ENCODE measurements at regions not wholly inside any gene's neighbourhood (a gene's known extent, or its start where the extent isn't known, plus 50 kb on each side); places are given as distances from the start of the nearest gene placed in this dataset.

DNA sequence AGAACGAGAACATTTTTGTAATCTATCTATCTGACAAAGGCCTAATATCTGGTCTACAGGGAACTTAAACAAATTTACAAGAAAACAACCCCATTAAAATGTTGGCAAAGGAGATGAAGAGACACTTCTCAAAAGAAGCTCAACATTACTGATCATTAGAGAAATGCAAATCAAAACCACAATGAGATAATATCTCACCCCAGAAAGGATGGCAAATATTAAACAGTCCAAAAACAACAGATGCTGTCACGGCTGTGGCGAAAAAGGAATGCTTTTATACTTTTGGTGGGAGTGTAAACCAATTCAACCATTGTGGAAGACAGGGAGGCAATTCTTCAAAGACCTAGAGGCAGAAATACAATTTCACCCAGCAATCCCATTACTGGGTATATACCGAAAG, 2284.8 kb downstream of the ARAP2 start:
- Histone ChIP-seq H3K4me3 (no peak overlapping the region), H3K27me3 (no peaks in the 10 kb centered on the region), H3K36me3 (replicated peaks in 1 of 2) (no peaks in the 10 kb centered on the region), H3K27ac (no peak overlapping the region), H3K4me1 (replicated peaks in 1 of 2) (no peaks in the 10 kb centered on the region), H3K9me3 (replicated peaks in 1 of 3) (peaks cover 0 to under 1% (median 0%) of the 10 kb centered on the region in 3 donors)
- TF ChIP-seq POLR2A (IDR thresholded peaks at IDR 0.05): no peak
- TF ChIP-seq CTCF (IDR thresholded peaks at IDR 0.05): no peak
- intact Hi-C loops (cut with DNase I): no loop called here
- WGBS, 4 donors: 51 to 65% (median 58%) methylated on average over 4 of the region's 4 CpGs
- no peak for DNase-seq

DNA sequence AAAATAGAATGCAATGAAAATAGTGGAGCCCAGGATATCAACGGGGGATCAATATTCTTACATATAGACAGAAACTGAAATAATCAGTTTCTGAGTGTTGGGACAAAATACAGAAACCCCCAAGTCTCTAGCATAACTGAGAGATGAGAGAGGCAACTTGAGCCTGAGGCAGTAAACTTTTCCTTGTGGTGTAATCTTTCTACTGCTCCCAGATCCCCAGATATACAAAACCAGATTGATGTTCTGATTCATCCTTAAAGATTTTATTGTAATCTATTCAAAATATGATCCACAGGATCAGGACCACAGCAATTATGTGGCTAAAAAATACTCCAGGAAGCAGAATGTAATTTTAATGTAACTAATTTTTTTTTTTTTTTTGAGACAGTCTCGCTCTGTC, 2282.6 kb downstream of the ARAP2 start:
- no peaks in the 10 kb centered on the region for H3K36me3 ChIP-seq (replicated peaks in 1 of 2)
- H3K4me1 ChIP-seq (replicated peaks in 1 of 2): no peaks in the 10 kb centered on the region
- peaks cover 0 to 6% (median 0%) of the 10 kb centered on the region in 3 donors for H3K9me3 ChIP-seq (replicated peaks in 1 of 3)
- 80 to 88% (median 85%) methylated on average over 2 of the region's 2 CpGs for WGBS, 4 donors
- DNase-seq: no peak
- no peaks in the 10 kb centered on the region for H3K27me3 ChIP-seq
- H3K27ac ChIP-seq: no peak overlapping the region
- intact Hi-C loops (cut with DNase I): no loop called here
- no peak overlapping the region for H3K4me3 ChIP-seq
- TF ChIP-seq POLR2A (IDR thresholded peaks at IDR 0.05): no peak
- no peak for TF ChIP-seq CTCF (IDR thresholded peaks at IDR 0.05)

- H3K4me3 ChIP-seq: no peak overlapping the region
- no peaks in the 10 kb centered on the region for H3K4me1 ChIP-seq (replicated peaks in 1 of 2)
- intact Hi-C loops (cut with DNase I): no loop called here
- TF ChIP-seq POLR2A (IDR thresholded peaks at IDR 0.05) (no peak), CTCF (IDR thresholded peaks at IDR 0.05) (peak in 1 of 6 experiments; percentile 8)
- no peaks in the 10 kb centered on the region for H3K27me3 ChIP-seq
- H3K27ac ChIP-seq: no peak overlapping the region
- peaks cover 0 to 6% (median 0%) of the 10 kb centered on the region in 3 donors for H3K9me3 ChIP-seq (replicated peaks in 1 of 3)
- WGBS, 4 donors: 88 to 96% (median 92%) methylated on average over 1 of the region's 1 CpG
- no peak for DNase-seq
- H3K36me3 ChIP-seq (replicated peaks in 1 of 2): no peaks in the 10 kb centered on the region
These were observed 2277.5 kb downstream of the ARAP2 start for GRCh38 chr4:33966808-33967207.

DNA sequence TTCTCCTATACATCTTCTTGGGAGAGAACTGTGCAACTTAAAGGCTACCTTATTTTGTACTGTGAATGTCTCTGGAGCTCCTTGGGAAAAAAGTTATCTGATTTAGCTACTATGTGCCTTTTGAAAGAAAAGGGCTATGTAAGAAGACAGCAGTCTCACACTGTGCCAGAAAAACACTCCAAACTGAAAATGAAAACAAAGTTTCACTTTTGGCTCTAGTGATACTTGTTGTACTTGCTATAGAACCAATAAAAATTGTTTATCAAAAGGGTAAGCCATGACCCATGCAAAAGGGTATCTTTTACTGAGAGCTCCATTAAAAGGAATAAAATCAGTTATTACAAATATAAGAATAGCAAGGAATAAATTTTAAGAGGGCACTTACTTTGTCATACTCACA, 2270.0 kb downstream of the ARAP2 start:
- TF ChIP-seq CTCF (IDR thresholded peaks at IDR 0.05) (no peak), POLR2A (IDR thresholded peaks at IDR 0.05) (no peak)
- intact Hi-C loops (cut with DNase I): no loop called here

More for the DNA sequence above, 2270.0 kb downstream of the ARAP2 start:
- no peaks in the 10 kb centered on the region for H3K4me1 ChIP-seq (replicated peaks in 1 of 2)
- H3K4me3 ChIP-seq: no peak overlapping the region
- DNase-seq: no peak
- H3K36me3 ChIP-seq (replicated peaks in 1 of 2): no peaks in the 10 kb centered on the region
- no peak overlapping the region for H3K27ac ChIP-seq
- H3K9me3 ChIP-seq (replicated peaks in 1 of 3): no peaks in the 10 kb centered on the region
- H3K27me3 ChIP-seq: no peaks in the 10 kb centered on the region

Measured in adrenal gland (tissue), 9 donors.